ENCODE measurements at regions not wholly inside any gene's neighbourhood (a gene's known extent, or its start where the extent isn't known, plus 50 kb on each side); places are given as distances from the start of the nearest gene placed in this dataset.

GRCh38 chr6:141261672-141262060 is 871.1 kb upstream of the GJE1 start:
- FAIRE-seq (no peak), DNase-seq (ENCODE audit: insufficient read length, low spot score) (no peak)

- FAIRE-seq (no peak), DNase-seq (ENCODE audit: insufficient read length, low spot score) (no peak)
Measured at GRCh38 chr6:141261016-141261671, 871.6 kb upstream of the GJE1 start.

- no peak for FAIRE-seq
- no peak for DNase-seq (ENCODE audit: insufficient read length, low spot score)
Measured at GRCh38 chr6:141260627-141261015, 872.1 kb upstream of the GJE1 start.

- DNase-seq (ENCODE audit: insufficient read length, low spot score) (no peak), FAIRE-seq (no peak)
Measured at GRCh38 chr6:141259807-141260206, 872.9 kb upstream of the GJE1 start.

- no peak for DNase-seq (ENCODE audit: insufficient read length, low spot score)
- no peak for FAIRE-seq
Measured at GRCh38 chr6:141259091-141259490, 873.6 kb upstream of the GJE1 start.

GRCh38 chr6:141258516-141258915 is 874.2 kb upstream of the GJE1 start:
- FAIRE-seq = no peak
- no peak for DNase-seq (ENCODE audit: insufficient read length, low spot score)

- DNase-seq (ENCODE audit: insufficient read length, low spot score) = no peak
- no peak for FAIRE-seq
Measured at GRCh38 chr6:141254336-141254735, 878.4 kb upstream of the GJE1 start.

- DNase-seq (ENCODE audit: insufficient read length, low spot score) = no peak
- no peak for FAIRE-seq
Measured at GRCh38 chr6:141252828-141253608, 879.7 kb upstream of the GJE1 start.

GRCh38 chr6:141251286-141251685 is 881.4 kb upstream of the GJE1 start:
- no peak for FAIRE-seq
- no peak for DNase-seq (ENCODE audit: insufficient read length, low spot score)

- FAIRE-seq (no peak), DNase-seq (ENCODE audit: insufficient read length, low spot score) (no peak)
Measured at GRCh38 chr6:141248021-141248799, 884.5 kb upstream of the GJE1 start.

- no peak for DNase-seq (ENCODE audit: insufficient read length, low spot score)
- FAIRE-seq = no peak
Measured at GRCh38 chr6:141244366-141244765, 888.4 kb upstream of the GJE1 start.

- no peak for FAIRE-seq
Measured at GRCh38 chr6:141242957-141243356, 889.8 kb upstream of the GJE1 start.

GRCh38 chr6:141229296-141229695 is 903.4 kb upstream of the GJE1 start:
- FAIRE-seq = no peak
- no peak for DNase-seq (ENCODE audit: insufficient read length, low spot score)

More at GRCh38 chr6:141242957-141243356, 889.8 kb upstream of the GJE1 start:
- DNase-seq (ENCODE audit: insufficient read length, low spot score) = no peak

GRCh38 chr6:141218583-141218982 is 914.1 kb upstream of the GJE1 start:
- DNase-seq (ENCODE audit: insufficient read length, low spot score) (no peak), FAIRE-seq (no peak)

GRCh38 chr6:141216726-141217125 is 916.0 kb upstream of the GJE1 start:
- DNase-seq (ENCODE audit: insufficient read length, low spot score) (no peak), FAIRE-seq (no peak)

GRCh38 chr6:141212296-141212695 is 920.4 kb upstream of the GJE1 start:
- FAIRE-seq (no peak), DNase-seq (ENCODE audit: insufficient read length, low spot score) (no peak)

- no peak for FAIRE-seq
- DNase-seq (ENCODE audit: insufficient read length, low spot score) = no peak
Measured at GRCh38 chr6:141211845-141212244, 920.9 kb upstream of the GJE1 start.

GRCh38 chr6:141210901-141211300 is 921.8 kb upstream of the GJE1 start:
- FAIRE-seq (no peak), DNase-seq (ENCODE audit: insufficient read length, low spot score) (no peak)

GRCh38 chr6:141209890-141210289 is 922.8 kb upstream of the GJE1 start:
- FAIRE-seq (no peak), DNase-seq (ENCODE audit: insufficient read length, low spot score) (no peak)

- no peak for FAIRE-seq
- DNase-seq (ENCODE audit: insufficient read length, low spot score) = no peak
Measured at GRCh38 chr6:141208101-141208500, 924.6 kb upstream of the GJE1 start.

- FAIRE-seq (no peak), DNase-seq (ENCODE audit: insufficient read length, low spot score) (no peak)
Measured at GRCh38 chr6:141203902-141204575, 928.7 kb upstream of the GJE1 start.
